Transverse colon (tissue), 4 donors: ENCODE measurements at regions not wholly inside any gene's neighbourhood (a gene's known extent, or its start where the extent isn't known, plus 50 kb on each side); places are given as distances from the start of the nearest gene placed in this dataset.

Experiments
- DNase-seq: peaks from one replicate; pipeline ENCODE4 v3.0.0-alpha.2; 2019
- H3K27ac ChIP-seq, 4 donors: fragments of 200-600 bp; sonication (generic); 2 replicates each; pipeline ENCODE4 v1.5.1; 2016 to 2018; ENCODE audit warnings: inconsistent platforms in 4 of 4
- H3K27me3 ChIP-seq: fragments of 200-600 bp; sonication (generic); 2 replicates; pipeline ENCODE4 v1.5.1; 2017; ENCODE audit warnings: inconsistent platforms
- H3K36me3 ChIP-seq, 4 donors: fragments of 200-600 bp; sonication (generic); 2 replicates each; pipeline ENCODE4 v1.5.1; 2017 to 2019; ENCODE audit warnings: inconsistent platforms in 4 of 4
- H3K4me1 ChIP-seq, 4 donors: fragments of 200-600 bp; sonication (generic); 2 replicates each; pipeline ENCODE4 v1.5.1; 2017 to 2020; ENCODE audit warnings: inconsistent platforms in 4 of 4
- H3K4me3 ChIP-seq, 4 donors: fragments of 200-600 bp; sonication (generic); 1 replicate in 1 of 4; 2 replicates in 3 of 4; pipeline versions ENCODE4 v1.5.1 to v1.6.1; 2017 to 2019; ENCODE audit warnings: inconsistent platforms in 4 of 4
- H3K9me3 ChIP-seq, 2 donors: fragments of 200-600 bp; sonication (generic); 2 replicates each; pipeline ENCODE4 v1.5.1; 2017 to 2019; ENCODE audit warnings: inconsistent platforms in 2 of 2
- EP300 ChIP-seq: sonication (generic); formaldehyde crosslinking; IDR thresholded peaks from one replicate; pipeline ENCODE4 v1.6.1; 2017; ENCODE audit warnings: antibody characterized with exemption, low read depth
- POLR2A ChIP-seq: fragments of 450-650 bp; IDR thresholded peaks from one replicate; pipeline ENCODE4 v1.6.1; 2016; ENCODE audit warnings: antibody characterized with exemption, mild to moderate bottlenecking, moderate library complexity
- POLR2AphosphoS5 ChIP-seq, 3 donors: sonication (generic); formaldehyde crosslinking; IDR thresholded peaks; one replicate each; pipeline ENCODE4 v1.6.1; 2016; ENCODE audit warnings: antibody characterized with exemption in 3 of 3
- WGBS, 2 donors: methylation state at CpG; one replicate each; pipeline ENCODE4 v1.1.5; 2018; ENCODE audit warnings: low coverage in 1 of 2; 5-methylcytosine and 5-hydroxymethylcytosine counted together
- in situ Hi-C, 4 donors: fragments of 200-750 bp; cut with MboI; loops; one replicate each; pipeline versions ENCODE4 v1.15.0 to v1.15.1; 2017; ENCODE audit warnings: low sequenced_read_pairs in 3 of 4, low pct_ligation_motif_present in 1 of 4, low pct_unique_long_range_greater_than_20kb in 1 of 4
- intact Hi-C: fragments of 100-400 bp; cut with DNase I; formaldehyde crosslinking; loops from one replicate; pipeline ENCODE4 v1.15.1; 2023; ENCODE audit warnings: low total_unique reads
- TF ChIP-seq, protein P1 (sequence below), 5 experiments: fragments of 200-600 bp in 3 of 5; fragments of 450-650 bp in 2 of 5; sonication (generic) in 3 of 5; IDR thresholded peaks; 1 replicate in 2 of 5; 2 replicates in 3 of 5; pipeline ENCODE4 v1.5.1; 2016 to 2017; ENCODE audit warnings: antibody characterized with exemption in 5 of 5, inconsistent platforms in 3 of 5, mild to moderate bottlenecking in 2 of 5, moderate library complexity in 1 of 5

GRCh38 chr1:188466539-188466938 lies 1637.8 kb downstream of the PLA2G4A start:
- Histone ChIP-seq H3K27me3 (no peaks in the 10 kb centered on the region), H3K4me1 (no peaks in the 10 kb centered on the region), H3K27ac (no peak overlapping the region), H3K9me3 (no peaks in the 10 kb centered on the region), H3K4me3 (no peak overlapping the region), H3K36me3 (no peaks in the 10 kb centered on the region)
- WGBS, 2 donors, result 41 to 63% methylated on average over 4 of the region's 4 CpGs
- no peak for DNase-seq
- TF ChIP-seq, protein P1, sequence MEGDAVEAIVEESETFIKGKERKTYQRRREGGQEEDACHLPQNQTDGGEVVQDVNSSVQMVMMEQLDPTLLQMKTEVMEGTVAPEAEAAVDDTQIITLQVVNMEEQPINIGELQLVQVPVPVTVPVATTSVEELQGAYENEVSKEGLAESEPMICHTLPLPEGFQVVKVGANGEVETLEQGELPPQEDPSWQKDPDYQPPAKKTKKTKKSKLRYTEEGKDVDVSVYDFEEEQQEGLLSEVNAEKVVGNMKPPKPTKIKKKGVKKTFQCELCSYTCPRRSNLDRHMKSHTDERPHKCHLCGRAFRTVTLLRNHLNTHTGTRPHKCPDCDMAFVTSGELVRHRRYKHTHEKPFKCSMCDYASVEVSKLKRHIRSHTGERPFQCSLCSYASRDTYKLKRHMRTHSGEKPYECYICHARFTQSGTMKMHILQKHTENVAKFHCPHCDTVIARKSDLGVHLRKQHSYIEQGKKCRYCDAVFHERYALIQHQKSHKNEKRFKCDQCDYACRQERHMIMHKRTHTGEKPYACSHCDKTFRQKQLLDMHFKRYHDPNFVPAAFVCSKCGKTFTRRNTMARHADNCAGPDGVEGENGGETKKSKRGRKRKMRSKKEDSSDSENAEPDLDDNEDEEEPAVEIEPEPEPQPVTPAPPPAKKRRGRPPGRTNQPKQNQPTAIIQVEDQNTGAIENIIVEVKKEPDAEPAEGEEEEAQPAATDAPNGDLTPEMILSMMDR (IDR thresholded peaks at IDR 0.05), result no peak
- no peak for TF ChIP-seq POLR2A
- no peak for TF ChIP-seq EP300
- no peak for TF ChIP-seq POLR2AphosphoS5 (IDR thresholded peaks at IDR 0.05)
- in situ Hi-C loops, result no loop called here
- intact Hi-C loops, result no loop called here

DNA sequence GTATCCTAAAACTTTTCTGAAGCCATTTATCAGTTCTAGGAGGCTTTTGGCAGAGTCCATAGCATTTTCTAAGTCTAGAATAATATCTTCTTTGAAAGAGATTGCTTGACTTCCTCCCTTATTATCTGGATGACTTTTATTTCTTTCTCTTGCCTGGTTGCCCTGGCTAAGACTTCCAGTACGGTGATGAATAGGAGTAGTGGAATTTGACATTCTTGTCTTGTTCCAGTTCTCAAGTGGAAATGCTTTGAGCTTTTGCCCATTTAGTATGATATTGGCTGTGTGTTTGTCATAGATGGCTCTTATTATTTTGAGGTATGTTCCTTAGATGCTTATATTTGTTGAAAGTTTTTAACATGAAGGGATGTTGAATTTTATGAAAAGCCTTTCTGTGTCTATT lies 1647.9 kb downstream of the PLA2G4A start:
- intact Hi-C loops (no loop called here), in situ Hi-C loops (no loop called here)
- Histone ChIP-seq H3K4me1 (no peaks in the 10 kb centered on the region), H3K9me3 (no peaks in the 10 kb centered on the region), H3K27ac (no peak overlapping the region), H3K27me3 (no peaks in the 10 kb centered on the region), H3K4me3 (no peak overlapping the region), H3K36me3 (no peaks in the 10 kb centered on the region)
- DNase-seq, result no peak
- TF ChIP-seq POLR2AphosphoS5 (IDR thresholded peaks at IDR 0.05) (no peak), POLR2A (no peak), EP300 (no peak)
- TF ChIP-seq, protein P1 (IDR thresholded peaks at IDR 0.05), result no peak
- WGBS, 2 donors, result 50 to 73% methylated on average over 1 of the region's 1 CpG

DNA sequence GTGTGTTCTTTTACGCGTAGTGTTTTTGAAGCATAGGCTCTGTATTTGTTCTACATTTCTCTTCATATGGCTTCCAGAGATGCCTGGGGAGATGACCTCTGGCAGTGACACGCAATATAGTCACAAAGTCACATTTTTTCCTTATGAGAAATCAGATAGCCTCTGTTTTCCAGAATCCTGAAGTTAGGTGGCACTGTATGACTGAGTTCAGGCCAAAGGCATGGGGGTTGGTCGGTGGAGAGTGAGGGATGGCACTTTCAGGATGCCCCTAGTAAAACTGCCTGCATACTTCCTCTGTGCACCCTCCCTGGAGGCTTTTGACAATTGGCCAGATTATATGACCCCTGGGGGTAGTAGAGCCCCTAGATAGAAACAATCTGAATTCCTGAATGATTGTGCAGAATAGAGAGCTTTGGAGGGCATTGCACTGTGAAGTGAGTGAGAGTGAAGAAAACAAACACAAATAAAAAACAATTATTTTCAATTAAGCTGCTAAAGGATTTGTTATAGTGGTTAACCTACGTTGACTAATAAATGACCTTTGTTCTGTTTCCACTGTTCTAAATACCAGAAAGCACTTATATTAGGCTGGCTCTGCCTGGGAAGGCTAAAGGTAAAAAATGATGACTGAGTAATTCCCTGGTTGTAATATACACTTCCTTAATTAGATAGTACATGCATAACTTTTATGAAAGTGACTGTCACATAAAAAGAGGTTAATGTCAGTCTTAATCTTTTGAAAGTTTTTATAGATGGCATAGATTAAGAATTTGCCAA lies 1660.8 kb downstream of the PLA2G4A start:
- in situ Hi-C loops, result no loop called here
- no peak for DNase-seq
- WGBS, 2 donors, result 56 to 59% methylated on average over 3 to 5 of the region's 5 CpGs
- no peak overlapping the region for H3K4me3 ChIP-seq
- H3K4me1 ChIP-seq, result no peaks in the 10 kb centered on the region
- H3K36me3 ChIP-seq, result no peaks in the 10 kb centered on the region
- intact Hi-C loops, result no loop called here
- TF ChIP-seq, protein P1 (IDR thresholded peaks at IDR 0.05), result no peak
- no peak for TF ChIP-seq EP300
- no peak for TF ChIP-seq POLR2A
- no peak for TF ChIP-seq POLR2AphosphoS5 (IDR thresholded peaks at IDR 0.05)
- no peaks in the 10 kb centered on the region for H3K27me3 ChIP-seq
- no peak overlapping the region for H3K27ac ChIP-seq
- no peaks in the 10 kb centered on the region for H3K9me3 ChIP-seq

GRCh38 chr1:188496506-188496905 lies 1667.8 kb downstream of the PLA2G4A start:
- H3K36me3 ChIP-seq, result no peaks in the 10 kb centered on the region
- WGBS, 2 donors, result 91 to 100% methylated on average over 1 of the region's 1 CpG
- no peak overlapping the region for H3K27ac ChIP-seq
- H3K4me1 ChIP-seq, result no peaks in the 10 kb centered on the region
- no peaks in the 10 kb centered on the region for H3K9me3 ChIP-seq
- in situ Hi-C loops, result no loop called here
- intact Hi-C loops, result no loop called here
- H3K4me3 ChIP-seq, result no peak overlapping the region
- no peaks in the 10 kb centered on the region for H3K27me3 ChIP-seq
- no peak for DNase-seq
- no peak for TF ChIP-seq EP300
- TF ChIP-seq POLR2AphosphoS5 (IDR thresholded peaks at IDR 0.05), result no peak
- TF ChIP-seq POLR2A, result no peak
- TF ChIP-seq, protein P1 (IDR thresholded peaks at IDR 0.05), result no peak
